GM12878 (cell line): ENCODE measurements at regions not wholly inside any gene's neighbourhood (a gene's known extent, or its start where the extent isn't known, plus 50 kb on each side); places are given as distances from the start of the nearest gene placed in this dataset.

Source experiments
- ATAC-seq: fragments of 200-7000 bp; cut with Tn5 transposase; 3 replicates; pipeline ENCODE4 v1.9.1; 2020; ENCODE audit warnings: mild to moderate bottlenecking, moderate library complexity
- BruUV-seq: library from RNA; stranded (reverse); fragments of 400-500 nt; replicated peaks from 2 replicates; lab custom pipeline; 2021; lab: Mats Ljungman, UMichigan
- CTCF ChIA-PET: fragments of 300-600 bp; sonication (Branson Sonifier 250); formaldehyde crosslinking; extraction: SDS; loops from one replicate; lab custom pipeline; 2021; ENCODE audit warnings: inconsistent platforms; lab: Yijun Ruan, JAX
- POLR2A ChIA-PET: fragments of 350-600 bp; formaldehyde crosslinking; extraction: SDS; loops from one replicate; lab custom pipeline; 2021; ENCODE audit warnings: inconsistent platforms; lab: Charles Lee
- RAD21 ChIA-PET: fragments of 300-600 bp; sonication (Branson Sonifier 250); formaldehyde crosslinking; loops from one replicate; lab custom pipeline; 2023; ENCODE audit warnings: antibody characterized with exemption; ENCODE audit not compliant: unreplicated experiment; lab: Charles Lee
- SMC1A ChIA-PET: fragments of 300-600 bp; sonication (Branson Sonifier 250); formaldehyde crosslinking; loops from one replicate; lab custom pipeline; 2023; ENCODE audit not compliant: unreplicated experiment, uncharacterized antibody; lab: Charles Lee
- DNase-seq: peaks from one replicate; pipeline ENCODE4 v3.0.0-alpha.2; 2011; ENCODE audit warnings: low read depth, low spot score
- FAIRE-seq: peaks from 3 replicates; lab custom pipeline; 2011; peaks lifted over from hg19 to GRCh38; lab: Jason Lieb, UNC
- H2AFZ ChIP-seq: 2 replicates; pipeline ENCODE4 v1.6.0; 2011; ENCODE audit warnings: low read depth, low read length, control low read depth; ENCODE audit not compliant: control insufficient read depth
- H3K27ac ChIP-seq: 2 replicates; pipeline ENCODE4 v1.5.1; 2011; ENCODE audit warnings: control low read depth; ENCODE audit not compliant: control insufficient read depth, insufficient read depth
- H3K27me3 ChIP-seq, 2 experiments: replicated peaks in 1 of 2; 2 replicates each; pipeline versions ENCODE4 v1.6.0 to v1.6.1; 2011; ENCODE audit warnings: low read length in 1 of 2; ENCODE audit not compliant: control insufficient read depth in 2 of 2, insufficient read depth in 2 of 2
- H3K36me3 ChIP-seq, 2 experiments: 2 replicates each; pipeline ENCODE4 v1.5.1; 2011; ENCODE audit warnings: low read length in 1 of 2; ENCODE audit not compliant: control insufficient read depth in 2 of 2, insufficient read depth in 2 of 2
- H3K4me1 ChIP-seq: 2 replicates; pipeline ENCODE4 v1.6.1; 2011; ENCODE audit warnings: mild to moderate bottlenecking, low read length, moderate library complexity, mixed read lengths; ENCODE audit not compliant: control insufficient read depth, insufficient read depth
- H3K4me2 ChIP-seq: 2 replicates; pipeline ENCODE4 v1.6.0; 2011; ENCODE audit warnings: control low read depth; ENCODE audit not compliant: control insufficient read depth, insufficient read depth
- H3K4me3 ChIP-seq: fragments of 200-600 bp; sonication (generic); 2 replicates; pipeline ENCODE4 v1.5.1; 2016
- H3K79me2 ChIP-seq: 2 replicates; pipeline ENCODE4 v1.6.0; 2011; ENCODE audit warnings: low read length; ENCODE audit not compliant: control insufficient read depth, insufficient read depth
- H3K9ac ChIP-seq: 2 replicates; pipeline ENCODE4 v1.8.0; 2011; ENCODE audit warnings: low read length, control low read depth, mixed read lengths; ENCODE audit not compliant: control insufficient read depth, insufficient read depth
- H3K9me3 ChIP-seq: replicated peaks from 3 replicates; pipeline ENCODE4 v1.5.1; 2011; ENCODE audit warnings: mild to moderate bottlenecking, low read length; ENCODE audit not compliant: control insufficient read depth, insufficient read depth
- H4K20me1 ChIP-seq: 2 replicates; pipeline ENCODE4 v1.6.0; 2011; ENCODE audit not compliant: control insufficient read depth, insufficient read depth
- BCL11A ChIP-seq: IDR thresholded peaks from 2 replicates; pipeline ENCODE4 v1.6.1; 2011; ENCODE audit warnings: low read depth, low read length
- CBX3 ChIP-seq: fragments of 200-600 bp; sonication (generic); IDR thresholded peaks from 2 replicates; pipeline ENCODE4 v1.6.1; 2016; ENCODE audit warnings: low read depth, borderline replicate concordance
- ESRRA ChIP-seq: IDR thresholded peaks from 2 replicates; pipeline ENCODE4 v1.6.1; 2012; ENCODE audit warnings: mild to moderate bottlenecking, low read length, improper control_type of control experiment
- FOXK2 ChIP-seq: fragments of 450-650 bp; IDR thresholded peaks from 2 replicates; pipeline ENCODE4 v1.6.1; 2017; ENCODE audit warnings: mild to moderate bottlenecking, moderate library complexity
- HCFC1 ChIP-seq: fragments of 150-350 bp; IDR thresholded peaks from 2 replicates; pipeline ENCODE4 v1.6.1; 2014; ENCODE audit warnings: low read length
- JUND ChIP-seq: IDR thresholded peaks from 2 replicates; pipeline ENCODE4 v1.6.1; 2012; ENCODE audit warnings: low read depth, mild to moderate bottlenecking, low read length, improper control_type of control experiment, moderate library complexity
- KDM1A ChIP-seq: fragments of 200-600 bp; sonication (generic); IDR thresholded peaks from 2 replicates; pipeline ENCODE4 v1.6.1; 2016; ENCODE audit warnings: borderline replicate concordance
- MYC ChIP-seq: IDR thresholded peaks from 2 replicates; pipeline ENCODE4 v1.6.1; 2011; ENCODE audit warnings: mild to moderate bottlenecking, low read length, moderate library complexity, inconsistent platforms; ENCODE audit not compliant: insufficient read depth, insufficient replicate concordance, insufficient read length, severe bottlenecking
- PAX5 ChIP-seq: IDR thresholded peaks from 2 replicates; pipeline ENCODE4 v1.6.1; 2011; ENCODE audit warnings: low read depth, low read length, borderline replicate concordance
- POLR2AphosphoS2 ChIP-seq: IDR thresholded peaks from 2 replicates; pipeline ENCODE4 v1.6.1; 2011; ENCODE audit warnings: low read depth, mild to moderate bottlenecking, low read length, improper control_type of control experiment, moderate library complexity
- RCOR1 ChIP-seq: conservative IDR thresholded peaks from 2 replicates; pipeline ENCODE4 v1.6.1; 2012; ENCODE audit warnings: low read depth, low read length, improper control_type of control experiment
- SIN3A ChIP-seq: IDR thresholded peaks from 2 replicates; pipeline ENCODE4 v1.6.1; 2012; ENCODE audit warnings: low read depth, low read length, improper control_type of control experiment
- SMC3 ChIP-seq: IDR thresholded peaks from 2 replicates; pipeline ENCODE4 v1.6.1; 2011; ENCODE audit warnings: low read length, improper control_type of control experiment, borderline replicate concordance
- SUZ12 ChIP-seq: fragments of 200-600 bp; sonication (generic); IDR thresholded peaks from one replicate; pipeline ENCODE4 v1.6.1; 2018; ENCODE audit warnings: antibody characterized with exemption, mild to moderate bottlenecking; ENCODE audit not compliant: unreplicated experiment
- ZBTB40 ChIP-seq: fragments of 450-650 bp; IDR thresholded peaks from 2 replicates; pipeline ENCODE4 v1.6.1; 2016; ENCODE audit warnings: mild to moderate bottlenecking, moderate library complexity, borderline replicate concordance
- ZNF207 ChIP-seq: fragments of 450-650 bp; IDR thresholded peaks from 2 replicates; pipeline ENCODE4 v1.6.1; 2014; ENCODE audit warnings: antibody characterized with exemption, mild to moderate bottlenecking, borderline replicate concordance
- ZSCAN29 ChIP-seq: fragments of 450-650 bp; IDR thresholded peaks from 2 replicates; pipeline ENCODE4 v1.6.1; 2017; ENCODE audit warnings: mild to moderate bottlenecking, moderate library complexity
- WGBS: methylation state at CpG from one replicate; pipeline ENCODE4 v1.1.6; 2016; ENCODE audit warnings: low lambda C conversion rate; ENCODE audit not compliant: insufficient replicate concordance, insufficient coverage; ENCODE audit errors: missing lambda C conversion rate; 5-methylcytosine and 5-hydroxymethylcytosine counted together
- in situ Hi-C: fragments of 300-500 bp; cut with MboI; formaldehyde crosslinking; loops from 9 replicates; pipeline ENCODE4 v1.14.3; 2018; ENCODE audit warnings: mixed read lengths
- intact Hi-C: fragments of 100-400 bp; cut with micrococcal nuclease; formaldehyde crosslinking; loops from one replicate; pipeline ENCODE4 v1.14.2; 2022; ENCODE audit not compliant: unreplicated experiment

GRCh38 chr3:72013084-72013483 lies 228.1 kb upstream of the PROK2 start:
- Histone ChIP-seq H4K20me1 (no peaks in the 10 kb centered on the region), H3K4me2 (no peak overlapping the region), H3K27me3 (no peaks in the 10 kb centered on the region), H3K4me3 (no peak overlapping the region), H3K36me3 (no peaks in the 10 kb centered on the region), H3K4me1 (peaks cover 35% of the 10 kb centered on the region), H3K79me2 (no peaks in the 10 kb centered on the region), H3K27ac (no peak overlapping the region), H2AFZ (no peak overlapping the region), H3K9me3 (peaks cover 2% of the 10 kb centered on the region; the same call in 2 of the 3 replicates), H3K9ac (no peak overlapping the region)
- no peak for DNase-seq
- 97% methylated on average over 5 of the region's 5 CpGs for WGBS
- POLR2A ChIA-PET, result interaction anchor here (0.7 to 1.1 kb wide), 2 partner anchors 11 to 24 kb away, joined by 4 read pairs; no protein-coding TSS in a partner anchor
- CTCF ChIA-PET, result no interaction called here
- no peak for FAIRE-seq
- no peak for TF ChIP-seq ZNF207
- no peak for TF ChIP-seq HCFC1
- TF ChIP-seq SMC3, result no peak
- TF ChIP-seq SIN3A, result no peak
- TF ChIP-seq RCOR1, result no peak
- no peak for TF ChIP-seq ZBTB40
- no peak for TF ChIP-seq BCL11A
- no peak for TF ChIP-seq ZSCAN29
- no peak for TF ChIP-seq JUND
- TF ChIP-seq CBX3, result no peak
- no peak for TF ChIP-seq KDM1A
- no peak for TF ChIP-seq MYC
- no peak for TF ChIP-seq POLR2AphosphoS2
- no peak for TF ChIP-seq SUZ12
- TF ChIP-seq FOXK2, result no peak
- no peak for TF ChIP-seq PAX5
- TF ChIP-seq ESRRA, result no peak
- SMC1A ChIA-PET, result interaction anchor here (0.8 to 3.6 kb wide), 7 partner anchors 9 to 838 kb away, joined by 3 to 19 read pairs (median 4); no protein-coding TSS in a partner anchor
- in situ Hi-C loops (no loop called here), intact Hi-C loops (no loop called here)
- RAD21 ChIA-PET, result interaction anchor here (0.6 to 2.0 kb wide), 5 partner anchors 26 to 207 kb away, joined by 3 to 5 read pairs (median 3); no protein-coding TSS in a partner anchor
- no TSS peak for BruUV-seq
- ATAC-seq, result no peak
